ENCODE measurements at regions not wholly inside any gene's neighbourhood (a gene's known extent, or its start where the extent isn't known, plus 50 kb on each side); places are given as distances from the start of the nearest gene placed in this dataset.

- no peaks in the 10 kb centered on the region for H3K4me1 ChIP-seq (ENCODE audit: control insufficient read depth in 1 of 2, insufficient read depth in 2 of 2, low read length in 2 of 2)
- ChIA-PET POLR2A (no interaction called here), RAD21 (ENCODE audit: low non-redundant PET in 1 of 2, low total read pairs in 2 of 2, uncharacterized antibody in 2 of 2, unreplicated experiment in 2 of 2) (no interaction called here), CTCF (no interaction called here)
- no peak overlapping the region for H3K27ac ChIP-seq (ENCODE audit: low read depth, low read length)
- H3K4me3 ChIP-seq (replicated peaks in 1 of 2; ENCODE audit: low read depth in 1 of 2, low read length in 2 of 2) = no peak overlapping the region
- H3K4me2 ChIP-seq (ENCODE audit: low read length) = no peak overlapping the region
- intact Hi-C loops (cut with micrococcal nuclease) = no loop called here
- H3K9me3 ChIP-seq (ENCODE audit: control insufficient read depth in 1 of 2, insufficient read depth in 1 of 2, low read depth in 1 of 2, low read length in 2 of 2) = no peaks in the 10 kb centered on the region
- H3K27me3 ChIP-seq (ENCODE audit: insufficient read depth, low read length) = peaks cover 34% of the 10 kb centered on the region; the same call in 1 of the 2 replicates
- no peak overlapping the region for H2AFZ ChIP-seq (ENCODE audit: low read depth, low read length, poor library complexity, severe bottlenecking)
- H3K9ac ChIP-seq (ENCODE audit: low read length) = no peak overlapping the region
- DNase-seq (ENCODE audit: low read depth, low spot score) (no peak), ATAC-seq (no peak)
- no TSS peak for BruUV-seq (replicated peaks)
- TF ChIP-seq FOSL1 (IDR thresholded peaks at IDR 0.05; ENCODE audit: low read depth) (no peak), SIN3A (IDR thresholded peaks at IDR 0.05; ENCODE audit: low read depth) (no peak), EZH2 (IDR thresholded peaks at IDR 0.05) (no peak), TCF7L2 (IDR thresholded peaks at IDR 0.05; ENCODE audit: borderline replicate concordance, extremely low read depth, insufficient read depth, insufficient read length) (no peak), SRF (IDR thresholded peaks at IDR 0.05; ENCODE audit: low read depth) (no peak), ZFX (IDR thresholded peaks at IDR 0.05) (no peak), MAX (IDR thresholded peaks at IDR 0.05) (no peak), ELF1 (IDR thresholded peaks at IDR 0.05; ENCODE audit: borderline replicate concordance, low read depth) (no peak), POLR2A (IDR thresholded peaks at IDR 0.05; ENCODE audit: borderline replicate concordance, extremely low read depth, insufficient read depth, insufficient read length) (no peak)
- no peaks in the 10 kb centered on the region for H3K36me3 ChIP-seq (ENCODE audit: control insufficient read depth in 1 of 2, insufficient read depth in 2 of 2, low read length in 2 of 2)
- H4K20me1 ChIP-seq (ENCODE audit: insufficient read depth) = no peaks in the 10 kb centered on the region
- no peaks in the 10 kb centered on the region for H3K9me2 ChIP-seq (ENCODE audit: insufficient read depth)
- no peaks in the 10 kb centered on the region for H3K79me2 ChIP-seq (ENCODE audit: insufficient read depth, low read length)
These were observed 520.4 kb downstream of the SOX6 start for GRCh38 chr11:15835788-15836411.

- no TSS peak for BruUV-seq (replicated peaks)
- Histone ChIP-seq H3K9me2 (ENCODE audit: insufficient read depth) (no peaks in the 10 kb centered on the region), H3K27ac (ENCODE audit: low read depth, low read length) (no peak overlapping the region), H3K4me3 (replicated peaks in 1 of 2; ENCODE audit: low read depth in 1 of 2, low read length in 2 of 2) (no peak overlapping the region), H2AFZ (ENCODE audit: low read depth, low read length, poor library complexity, severe bottlenecking) (no peak overlapping the region), H3K36me3 (ENCODE audit: control insufficient read depth in 1 of 2, insufficient read depth in 2 of 2, low read length in 2 of 2) (no peaks in the 10 kb centered on the region), H4K20me1 (ENCODE audit: insufficient read depth) (no peaks in the 10 kb centered on the region), H3K4me2 (ENCODE audit: low read length) (no peak overlapping the region), H3K9me3 (ENCODE audit: control insufficient read depth in 1 of 2, insufficient read depth in 1 of 2, low read depth in 1 of 2, low read length in 2 of 2) (no peaks in the 10 kb centered on the region), H3K27me3 (ENCODE audit: insufficient read depth, low read length) (peaks cover 41% of the 10 kb centered on the region), H3K4me1 (ENCODE audit: control insufficient read depth in 1 of 2, insufficient read depth in 2 of 2, low read length in 2 of 2) (no peaks in the 10 kb centered on the region), H3K79me2 (ENCODE audit: insufficient read depth, low read length) (no peaks in the 10 kb centered on the region), H3K9ac (ENCODE audit: low read length) (no peak overlapping the region)
- ChIA-PET POLR2A (no interaction called here), CTCF (no interaction called here), RAD21 (ENCODE audit: low non-redundant PET in 1 of 2, low total read pairs in 2 of 2, uncharacterized antibody in 2 of 2, unreplicated experiment in 2 of 2) (no interaction called here)
- intact Hi-C loops (cut with micrococcal nuclease) = no loop called here
- no peak for ATAC-seq
- no peak for DNase-seq (ENCODE audit: low read depth, low spot score)
- TF ChIP-seq JUND (IDR thresholded peaks at IDR 0.05) = no peak
- no peak for TF ChIP-seq EZH2 (IDR thresholded peaks at IDR 0.05)
- TF ChIP-seq POLR2A (IDR thresholded peaks at IDR 0.05; ENCODE audit: borderline replicate concordance, extremely low read depth, insufficient read depth, insufficient read length) = no peak
These were observed 519.6 kb downstream of the SOX6 start for GRCh38 chr11:15836795-15837194.

All from HCT116 (cell line).